Activated naive CD8-positive, alpha-beta T cell treated with anti-CD3 and anti-CD28 coated beads, Interleukin-2, amount 50 U/mL, for 24 hours (primary cell): ENCODE measurements at regions not wholly inside any gene's neighbourhood (a gene's known extent, or its start where the extent isn't known, plus 50 kb on each side); places are given as distances from the start of the nearest gene placed in this dataset.

Experiments used
- ATAC-seq: fragments of 150-1000 bp; cut with Tn5 transposase; one replicate; pipeline ENCODE4 v1.10.0; 2021
- DNase-seq: peaks from one replicate; pipeline ENCODE4 v3.0.0; 2021
- H3K27ac Mint-ChIP-seq: one replicate; pipeline ENCODE4 v1.8.0; 2021; ENCODE audit warnings: mild to moderate bottlenecking, mixed read lengths
- H3K27me3 Mint-ChIP-seq: one replicate; pipeline ENCODE4 v1.8.0; 2021; ENCODE audit warnings: mixed read lengths
- H3K36me3 Mint-ChIP-seq: one replicate; pipeline ENCODE4 v1.8.0; 2021; ENCODE audit warnings: low read depth, mixed read lengths
- H3K4me1 Mint-ChIP-seq: one replicate; pipeline ENCODE4 v1.8.0; 2021; ENCODE audit warnings: mixed read lengths
- H3K4me3 Mint-ChIP-seq: one replicate; pipeline ENCODE4 v1.8.0; 2021; ENCODE audit warnings: mild to moderate bottlenecking, moderate library complexity, mixed read lengths
- H3K9me3 Mint-ChIP-seq: one replicate; pipeline ENCODE4 v1.8.0; 2021; ENCODE audit warnings: mixed read lengths

GRCh38 chr3:4222574-4223175, 80.5 kb upstream of the SETMAR start:
- Mint-ChIP-seq H3K9me3 (no peaks in the 10 kb centered on the region), H3K4me1 (peaks cover 6% of the 10 kb centered on the region), H3K27ac (no peak overlapping the region), H3K36me3 (no peaks in the 10 kb centered on the region), H3K4me3 (no peak overlapping the region), H3K27me3 (no peaks in the 10 kb centered on the region)
- ATAC-seq (no peak), DNase-seq (no peak)

- H3K4me1 Mint-ChIP-seq, result peaks cover 6% of the 10 kb centered on the region
- no peaks in the 10 kb centered on the region for H3K36me3 Mint-ChIP-seq
- DNase-seq (no peak), ATAC-seq (no peak)
- no peak overlapping the region for H3K27ac Mint-ChIP-seq
- no peaks in the 10 kb centered on the region for H3K9me3 Mint-ChIP-seq
- H3K4me3 Mint-ChIP-seq, result no peak overlapping the region
- no peaks in the 10 kb centered on the region for H3K27me3 Mint-ChIP-seq
These were observed 79.4 kb upstream of the SETMAR start for GRCh38 chr3:4223777-4224176.

- H3K36me3 Mint-ChIP-seq, result no peaks in the 10 kb centered on the region
These were observed 78.8 kb upstream of the SETMAR start for GRCh38 chr3:4224331-4224730.

GRCh38 chr3:4225005-4225471, 78.1 kb upstream of the SETMAR start:
- Mint-ChIP-seq H3K27ac (no peak overlapping the region), H3K4me3 (no peak overlapping the region), H3K36me3 (no peaks in the 10 kb centered on the region), H3K9me3 (no peaks in the 10 kb centered on the region), H3K27me3 (no peaks in the 10 kb centered on the region), H3K4me1 (peaks cover 5% of the 10 kb centered on the region)
- ATAC-seq (no peak), DNase-seq (no peak)

More at GRCh38 chr3:4224331-4224730, 78.8 kb upstream of the SETMAR start:
- Mint-ChIP-seq H3K27ac (no peak overlapping the region), H3K9me3 (no peaks in the 10 kb centered on the region), H3K4me3 (no peak overlapping the region), H3K27me3 (no peaks in the 10 kb centered on the region), H3K4me1 (peaks cover 6% of the 10 kb centered on the region)
- DNase-seq, result no peak
- no peak for ATAC-seq

GRCh38 chr3:4228295-4228694, 74.9 kb upstream of the SETMAR start:
- Mint-ChIP-seq H3K27me3 (no peaks in the 10 kb centered on the region), H3K4me3 (no peak overlapping the region), H3K4me1 (no peaks in the 10 kb centered on the region), H3K27ac (no peak overlapping the region), H3K9me3 (no peaks in the 10 kb centered on the region), H3K36me3 (no peaks in the 10 kb centered on the region)
- DNase-seq, result no peak
- ATAC-seq, result no peak

- no peaks in the 10 kb centered on the region for H3K36me3 Mint-ChIP-seq
- H3K27me3 Mint-ChIP-seq, result no peaks in the 10 kb centered on the region
- DNase-seq (no peak), ATAC-seq (no peak)
- H3K4me1 Mint-ChIP-seq, result no peaks in the 10 kb centered on the region
- H3K4me3 Mint-ChIP-seq, result no peak overlapping the region
- H3K27ac Mint-ChIP-seq, result no peak overlapping the region
- H3K9me3 Mint-ChIP-seq, result no peaks in the 10 kb centered on the region
These were observed 72.1 kb upstream of the SETMAR start for GRCh38 chr3:4231041-4231440.

GRCh38 chr3:4232798-4233197, 70.4 kb upstream of the SETMAR start:
- Mint-ChIP-seq H3K27me3 (no peaks in the 10 kb centered on the region), H3K4me1 (no peaks in the 10 kb centered on the region), H3K36me3 (no peaks in the 10 kb centered on the region), H3K27ac (no peak overlapping the region), H3K9me3 (peaks cover 4% of the 10 kb centered on the region), H3K4me3 (no peak overlapping the region)
- ATAC-seq (no peak), DNase-seq (no peak)

- no peak overlapping the region for H3K4me3 Mint-ChIP-seq
- H3K36me3 Mint-ChIP-seq, result no peaks in the 10 kb centered on the region
- ATAC-seq (no peak), DNase-seq (no peak)
- no peak overlapping the region for H3K27ac Mint-ChIP-seq
- H3K4me1 Mint-ChIP-seq, result no peaks in the 10 kb centered on the region
- peaks cover 4% of the 10 kb centered on the region for H3K9me3 Mint-ChIP-seq
- no peaks in the 10 kb centered on the region for H3K27me3 Mint-ChIP-seq
These were observed 69.7 kb upstream of the SETMAR start for GRCh38 chr3:4233488-4233887.

- Mint-ChIP-seq H3K4me3 (no peak overlapping the region), H3K36me3 (no peaks in the 10 kb centered on the region), H3K27me3 (no peaks in the 10 kb centered on the region), H3K4me1 (no peaks in the 10 kb centered on the region), H3K9me3 (peaks cover 14% of the 10 kb centered on the region), H3K27ac (no peak overlapping the region)
- DNase-seq, result no peak
- ATAC-seq, result no peak
These were observed 68.3 kb upstream of the SETMAR start for GRCh38 chr3:4234889-4235288.

GRCh38 chr3:4235690-4236089, 67.5 kb upstream of the SETMAR start:
- no peak for ATAC-seq
- no peaks in the 10 kb centered on the region for H3K4me1 Mint-ChIP-seq
- H3K27me3 Mint-ChIP-seq, result no peaks in the 10 kb centered on the region
- no peak overlapping the region for H3K4me3 Mint-ChIP-seq
- peaks cover 16% of the 10 kb centered on the region for H3K9me3 Mint-ChIP-seq
- H3K36me3 Mint-ChIP-seq, result no peaks in the 10 kb centered on the region
- H3K27ac Mint-ChIP-seq, result no peak overlapping the region
- DNase-seq, result no peak

- no peak overlapping the region for H3K4me3 Mint-ChIP-seq
- no peak overlapping the region for H3K27ac Mint-ChIP-seq
- H3K27me3 Mint-ChIP-seq, result no peaks in the 10 kb centered on the region
- no peaks in the 10 kb centered on the region for H3K4me1 Mint-ChIP-seq
- no peaks in the 10 kb centered on the region for H3K36me3 Mint-ChIP-seq
- DNase-seq, result no peak
- no peak for ATAC-seq
- peaks cover 16% of the 10 kb centered on the region for H3K9me3 Mint-ChIP-seq
These were observed 61.5 kb upstream of the SETMAR start for GRCh38 chr3:4241595-4242170.

- ATAC-seq (no peak), DNase-seq (no peak)
- Mint-ChIP-seq H3K4me1 (no peaks in the 10 kb centered on the region), H3K27me3 (no peaks in the 10 kb centered on the region), H3K27ac (no peak overlapping the region), H3K9me3 (no peaks in the 10 kb centered on the region), H3K4me3 (no peak overlapping the region), H3K36me3 (no peaks in the 10 kb centered on the region)
These were observed 57.5 kb upstream of the SETMAR start for GRCh38 chr3:4245671-4246070.

- ATAC-seq (no peak), DNase-seq (no peak)
- no peak overlapping the region for H3K27ac Mint-ChIP-seq
- peaks cover 2% of the 10 kb centered on the region for H3K4me1 Mint-ChIP-seq
- H3K4me3 Mint-ChIP-seq, result no peak overlapping the region
- H3K36me3 Mint-ChIP-seq, result no peaks in the 10 kb centered on the region
- no peaks in the 10 kb centered on the region for H3K9me3 Mint-ChIP-seq
- no peaks in the 10 kb centered on the region for H3K27me3 Mint-ChIP-seq
These were observed 55.8 kb upstream of the SETMAR start for GRCh38 chr3:4247391-4247790.

- Mint-ChIP-seq H3K4me1 (peaks cover 2% of the 10 kb centered on the region), H3K36me3 (no peaks in the 10 kb centered on the region), H3K27me3 (no peaks in the 10 kb centered on the region), H3K9me3 (no peaks in the 10 kb centered on the region), H3K4me3 (no peak overlapping the region), H3K27ac (no peak overlapping the region)
- no peak for ATAC-seq
- no peak for DNase-seq
These were observed 53.1 kb upstream of the SETMAR start for GRCh38 chr3:4250064-4250463.

- DNase-seq (no peak), ATAC-seq (no peak)
- H3K9me3 Mint-ChIP-seq, result no peaks in the 10 kb centered on the region
- no peaks in the 10 kb centered on the region for H3K27me3 Mint-ChIP-seq
- H3K4me1 Mint-ChIP-seq, result peaks cover 2% of the 10 kb centered on the region
- H3K4me3 Mint-ChIP-seq, result no peak overlapping the region
- H3K36me3 Mint-ChIP-seq, result no peaks in the 10 kb centered on the region
- no peak overlapping the region for H3K27ac Mint-ChIP-seq
These were observed 51.8 kb upstream of the SETMAR start for GRCh38 chr3:4251412-4251811.
